ENCODE measurements at regions not wholly inside any gene's neighbourhood (a gene's known extent, or its start where the extent isn't known, plus 50 kb on each side); places are given as distances from the start of the nearest gene placed in this dataset.

- Histone ChIP-seq H3K4me3 (ENCODE audit: low read depth, low read length) (no peak overlapping the region), H3K27me3 (ENCODE audit: control insufficient read depth, insufficient read depth, low read length) (no peaks in the 10 kb centered on the region), H3K36me3 (ENCODE audit: control insufficient read depth, insufficient read depth, low read length) (no peaks in the 10 kb centered on the region)
- ChIA-PET POLR2A (no interaction called here), CTCF (interaction anchor here (0.6 kb wide), 1 partner anchor 76 kb away, joined by 3 read pairs; no protein-coding TSS in a partner anchor)
- TF ChIP-seq CTCF (IDR thresholded peaks at IDR 0.05; ENCODE audit: insufficient read depth, low read depth, low read length), result no peak
- no peak for DNase-seq (ENCODE audit: low read depth)
Observed at GRCh38 chr18:26768385-26768784, 97.1 kb downstream of the AQP4 start.

- Histone ChIP-seq H3K4me3 (ENCODE audit: low read depth, low read length) (no peak overlapping the region), H3K27me3 (ENCODE audit: control insufficient read depth, insufficient read depth, low read length) (no peaks in the 10 kb centered on the region), H3K36me3 (ENCODE audit: control insufficient read depth, insufficient read depth, low read length) (no peaks in the 10 kb centered on the region)
- no peak for DNase-seq (ENCODE audit: low read depth)
- POLR2A ChIA-PET, result no interaction called here
- TF ChIP-seq CTCF (IDR thresholded peaks at IDR 0.05; ENCODE audit: insufficient read depth, low read depth, low read length), result no peak
- CTCF ChIA-PET, result no interaction called here
Observed at GRCh38 chr18:26765498-26765897, 100.0 kb downstream of the AQP4 start.

DNA sequence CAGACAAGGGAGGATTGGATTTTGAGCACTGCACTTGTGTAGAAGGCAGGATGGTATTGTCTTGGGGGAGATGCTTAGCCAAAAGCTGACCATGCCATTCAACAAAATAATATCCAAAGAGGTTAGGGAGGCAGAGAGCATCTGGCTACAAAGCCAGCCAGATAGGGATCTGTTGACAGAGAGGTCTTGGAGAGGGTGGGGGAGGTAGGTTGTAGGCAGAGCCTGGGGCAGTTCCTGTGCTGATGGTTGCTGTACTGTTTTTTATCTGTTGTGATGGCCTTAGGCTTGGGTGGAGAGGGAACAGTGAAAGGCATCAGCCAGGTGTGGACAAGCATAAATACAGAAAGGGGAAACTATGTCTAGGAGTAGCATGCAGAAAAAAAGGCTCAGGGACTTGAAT lies 100.9 kb downstream of the AQP4 start:
- Histone ChIP-seq H3K27me3 (ENCODE audit: control insufficient read depth, insufficient read depth, low read length) (no peaks in the 10 kb centered on the region), H3K36me3 (ENCODE audit: control insufficient read depth, insufficient read depth, low read length) (no peaks in the 10 kb centered on the region), H3K4me3 (ENCODE audit: low read depth, low read length) (no peak overlapping the region)
- POLR2A ChIA-PET, result no interaction called here
- CTCF ChIA-PET, result no interaction called here
- no peak for TF ChIP-seq CTCF (IDR thresholded peaks at IDR 0.05; ENCODE audit: insufficient read depth, low read depth, low read length)
- no peak for DNase-seq (ENCODE audit: low read depth)

DNA sequence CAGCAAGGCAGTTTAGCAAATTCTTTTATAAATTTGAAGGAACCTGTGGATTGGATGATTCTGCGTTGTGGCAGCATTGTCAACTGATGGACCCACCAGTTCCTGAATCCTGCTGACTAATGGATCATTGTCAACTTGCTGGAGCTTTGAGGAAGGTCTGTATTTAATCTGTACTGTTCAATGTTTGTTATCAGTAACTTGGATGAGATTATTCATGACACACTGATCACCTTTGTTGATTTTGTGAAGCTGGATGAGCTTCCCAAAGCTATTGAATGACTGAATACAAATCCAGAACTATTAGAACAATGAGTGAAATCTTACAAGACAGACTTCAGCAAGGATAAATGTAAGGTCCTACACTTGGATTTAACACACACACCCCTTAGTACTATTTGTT lies 101.3 kb downstream of the AQP4 start:
- CTCF ChIA-PET, result no interaction called here
- no peak overlapping the region for H3K4me3 ChIP-seq (ENCODE audit: low read depth, low read length)
- H3K27me3 ChIP-seq (ENCODE audit: control insufficient read depth, insufficient read depth, low read length), result no peaks in the 10 kb centered on the region
- no peaks in the 10 kb centered on the region for H3K36me3 ChIP-seq (ENCODE audit: control insufficient read depth, insufficient read depth, low read length)
- TF ChIP-seq CTCF (IDR thresholded peaks at IDR 0.05; ENCODE audit: insufficient read depth, low read depth, low read length), result no peak
- no peak for DNase-seq (ENCODE audit: low read depth)
- POLR2A ChIA-PET, result no interaction called here

DNA sequence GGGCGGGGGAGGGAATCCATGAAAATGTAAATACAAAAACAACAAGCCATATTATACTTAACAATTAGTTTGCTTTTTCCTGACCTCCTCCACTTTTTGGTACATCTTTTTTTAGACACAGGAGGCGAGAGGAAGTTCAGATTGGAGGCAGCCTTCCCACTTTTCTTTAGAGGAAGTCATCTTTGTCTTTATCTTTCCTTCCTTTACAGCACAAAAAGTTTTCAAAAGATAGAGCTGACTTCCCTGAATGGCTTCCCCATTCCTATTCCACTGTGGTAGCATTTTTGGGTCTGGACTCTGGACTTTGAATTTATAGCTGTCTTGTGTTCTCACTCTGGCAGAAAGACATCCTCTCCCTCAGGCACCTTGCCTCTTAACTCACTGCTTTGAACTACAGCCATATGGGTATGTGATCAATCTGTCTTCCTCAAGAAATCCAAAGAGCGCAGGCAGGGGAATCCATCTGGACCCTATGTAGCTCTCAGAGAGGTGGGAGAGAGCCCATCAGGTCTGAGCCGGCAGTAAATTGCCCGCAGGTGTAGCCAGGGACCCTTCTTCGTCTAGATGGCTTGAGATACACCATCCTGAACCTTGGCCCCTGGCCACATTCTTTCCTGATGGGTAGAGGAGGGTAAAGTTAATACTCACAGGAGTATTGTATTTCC lies 101.9 kb downstream of the AQP4 start:
- Histone ChIP-seq H3K4me3 (ENCODE audit: low read depth, low read length) (no peak overlapping the region), H3K36me3 (ENCODE audit: control insufficient read depth, insufficient read depth, low read length) (no peaks in the 10 kb centered on the region), H3K27me3 (ENCODE audit: control insufficient read depth, insufficient read depth, low read length) (no peaks in the 10 kb centered on the region)
- TF ChIP-seq CTCF (IDR thresholded peaks at IDR 0.05; ENCODE audit: insufficient read depth, low read depth, low read length), result no peak
- ChIA-PET POLR2A (no interaction called here), CTCF (no interaction called here)
- no peak for DNase-seq (ENCODE audit: low read depth)
